ENCODE measurements at regions not wholly inside any gene's neighbourhood (a gene's known extent, or its start where the extent isn't known, plus 50 kb on each side); places are given as distances from the start of the nearest gene placed in this dataset.
"Not testable (repeated sequence)": the region's sequence is repeated elsewhere in the genome, so short reads cannot be mapped to it uniquely, and the experiment has no call there.

DNA sequence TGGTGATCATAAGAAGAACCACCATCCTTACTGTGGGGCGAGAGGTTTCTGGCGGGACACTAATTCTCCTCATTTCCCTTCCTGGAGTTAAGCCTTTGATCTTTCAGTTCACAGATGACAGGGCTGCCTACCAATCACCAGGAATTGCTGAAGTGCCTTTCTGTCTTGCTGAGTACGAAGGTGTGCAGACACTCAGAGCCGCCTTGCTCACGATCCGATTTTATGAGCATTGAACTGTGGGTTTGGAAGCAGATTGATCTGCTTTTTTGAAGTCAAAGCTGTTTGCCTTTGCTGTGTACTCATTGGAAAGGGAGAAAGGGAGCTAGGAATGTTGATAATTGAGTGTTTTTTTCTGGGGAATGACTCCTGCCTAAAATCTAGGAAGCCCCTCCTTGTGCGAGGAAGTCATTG is 129.1 kb upstream of the SALL4 start:
- H3K4me3 ChIP-seq (ENCODE audit: low read depth, low read length) = no peak overlapping the region
- no peak for DNase-seq (ENCODE audit: low read depth)
- no peak for TF ChIP-seq CTCF (IDR thresholded peaks at IDR 0.05; ENCODE audit: insufficient read depth, low read length)

DNA sequence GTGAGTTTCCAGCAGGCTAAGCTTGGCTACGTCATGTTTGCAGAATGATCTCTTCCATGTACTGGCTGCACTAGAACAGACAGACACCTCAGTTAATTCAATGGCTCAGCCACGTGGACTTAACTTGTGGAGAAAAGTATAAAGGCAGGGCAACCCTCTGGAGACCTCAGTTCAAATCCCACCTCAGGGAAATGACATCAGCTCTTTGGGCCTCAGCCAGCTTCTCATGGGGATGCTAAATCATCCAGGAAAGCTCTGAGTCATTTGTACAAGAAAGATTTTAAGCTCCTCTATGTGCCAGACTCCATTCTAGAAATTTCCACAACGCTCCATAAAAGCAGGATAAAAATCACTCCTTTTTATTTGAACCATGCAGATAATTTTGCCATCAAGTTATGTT is 128.5 kb upstream of the SALL4 start:
- no peak for TF ChIP-seq CTCF (IDR thresholded peaks at IDR 0.05; ENCODE audit: insufficient read depth, low read length)
- DNase-seq (ENCODE audit: low read depth) = peak; percentile 87
- no peak overlapping the region for H3K4me3 ChIP-seq (ENCODE audit: low read depth, low read length)

DNA sequence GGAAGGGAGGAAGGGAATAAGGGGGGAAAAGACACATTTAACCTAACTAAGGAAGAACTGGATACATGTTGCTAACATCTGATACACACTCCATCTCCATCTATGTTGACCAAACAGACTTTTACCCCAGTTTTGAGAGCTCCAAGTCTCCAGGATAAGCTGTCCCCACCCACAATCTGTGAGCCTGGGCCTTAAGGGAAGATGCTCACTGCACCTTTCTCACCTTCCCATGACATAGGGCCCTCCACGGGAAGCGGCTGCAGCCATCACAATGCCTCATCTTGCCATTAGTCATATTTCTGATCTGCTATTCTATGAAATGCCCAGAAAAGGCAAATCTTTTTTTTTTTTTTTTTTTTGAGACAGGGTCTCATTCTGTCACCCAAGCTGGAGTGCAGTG is 126.6 kb upstream of the SALL4 start:
- H3K4me3 ChIP-seq (ENCODE audit: low read depth, low read length) = no peak overlapping the region
- TF ChIP-seq CTCF (IDR thresholded peaks at IDR 0.05; ENCODE audit: insufficient read depth, low read length) = no peak
- DNase-seq (ENCODE audit: low read depth) = no peak

DNA sequence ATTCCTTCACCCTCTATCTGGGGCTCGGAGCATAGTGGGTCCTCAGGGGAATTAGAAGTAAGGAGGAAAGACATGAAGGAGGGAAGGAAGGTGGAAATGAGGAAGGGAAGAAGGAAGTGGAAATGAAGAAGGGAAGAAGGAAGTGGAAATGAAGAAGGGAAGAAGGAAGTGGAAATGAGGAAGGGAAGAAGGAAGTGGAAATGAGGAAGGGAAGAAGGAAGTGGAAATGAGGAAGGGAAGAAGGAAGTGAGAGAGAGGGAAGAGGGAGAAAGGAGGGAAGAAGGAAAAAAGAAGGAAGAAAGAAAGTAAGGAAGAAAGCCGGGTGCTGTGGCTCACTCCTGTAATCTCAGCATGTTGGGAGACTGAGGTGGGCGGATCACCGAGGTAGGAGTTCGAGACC is 125.6 kb upstream of the SALL4 start:
- H3K4me3 ChIP-seq (ENCODE audit: low read depth, low read length); DNase-seq (ENCODE audit: low read depth): not testable (repeated sequence)

GRCh38 chr20:51926670-51927305 is 124.5 kb upstream of the SALL4 start:
- no peak for TF ChIP-seq CTCF (IDR thresholded peaks at IDR 0.05; ENCODE audit: insufficient read depth, low read length)
- no peak for DNase-seq (ENCODE audit: low read depth)
- H3K4me3 ChIP-seq (ENCODE audit: low read depth, low read length) = no peak overlapping the region

DNA sequence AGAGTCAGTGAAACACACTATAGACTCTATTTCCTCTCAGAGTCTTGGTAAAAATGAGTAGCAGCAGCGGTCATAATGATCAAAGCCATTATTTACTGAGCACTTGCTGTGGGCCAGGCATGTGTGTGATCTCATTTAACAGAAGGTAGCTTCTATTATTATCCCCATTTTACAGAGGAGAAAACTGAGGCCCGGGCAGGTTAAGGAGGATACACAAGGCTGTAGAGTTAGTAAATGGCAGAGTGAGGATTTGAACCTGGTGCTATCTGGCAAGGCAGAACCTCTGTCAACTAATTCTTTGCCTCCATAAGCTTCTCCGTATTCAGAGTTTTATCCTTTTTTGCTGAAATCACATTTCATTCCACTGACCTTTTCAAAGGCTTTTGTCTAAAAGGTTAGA is 122.2 kb upstream of the SALL4 start:
- H3K4me3 ChIP-seq (ENCODE audit: low read depth, low read length) = no peak overlapping the region
- no peak for DNase-seq (ENCODE audit: low read depth)
- TF ChIP-seq CTCF (IDR thresholded peaks at IDR 0.05; ENCODE audit: insufficient read depth, low read length) = no peak

- DNase-seq (ENCODE audit: low read depth) = no peak
- H3K4me3 ChIP-seq (ENCODE audit: low read depth, low read length) = no peak overlapping the region
- no peak for TF ChIP-seq CTCF (IDR thresholded peaks at IDR 0.05; ENCODE audit: insufficient read depth, low read length)
Observed at GRCh38 chr20:51923633-51924032, 121.3 kb upstream of the SALL4 start.

GRCh38 chr20:51922812-51923211 is 120.5 kb upstream of the SALL4 start:
- not testable (repeated sequence) for H3K4me3 ChIP-seq (ENCODE audit: low read depth, low read length); DNase-seq (ENCODE audit: low read depth)
